SK-N-MC (cell line): ENCODE measurements at regions not wholly inside any gene's neighbourhood (a gene's known extent, or its start where the extent isn't known, plus 50 kb on each side); places are given as distances from the start of the nearest gene placed in this dataset.

ENCODE experiments used
- EZH2 ChIP-seq: fragments of 200-600 bp; sonication (generic); IDR thresholded peaks from one replicate; pipeline ENCODE4 v1.6.1; 2017; ENCODE audit warnings: antibody characterized with exemption
- POLR2AphosphoS5 ChIP-seq: IDR thresholded peaks from 2 replicates; pipeline ENCODE4 v1.6.1; 2012; ENCODE audit warnings: mild to moderate bottlenecking, low read depth, low read length, borderline replicate concordance

DNA sequence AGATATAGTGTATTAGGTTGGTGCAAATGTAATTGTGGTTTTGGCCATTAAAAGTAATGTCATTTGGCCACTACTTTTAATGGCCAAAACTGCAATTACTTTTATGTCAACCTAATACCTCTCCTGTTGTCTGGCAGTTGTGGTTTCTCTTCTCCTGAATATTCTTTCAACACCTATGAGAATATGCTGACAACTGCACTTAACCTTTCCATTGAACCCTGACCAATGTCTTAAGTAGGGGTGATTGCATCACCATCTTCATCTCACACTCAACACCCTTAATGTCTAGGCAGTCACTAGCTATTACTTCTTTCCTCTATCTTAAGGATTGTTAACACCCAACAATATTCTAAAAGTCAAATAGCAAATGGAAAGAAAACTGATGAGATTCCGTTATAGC is 200.5 kb upstream of the HSF2 start:
- TF ChIP-seq POLR2AphosphoS5 (no peak), EZH2 (no peak)
